HL-60 (cell line): ENCODE measurements at regions not wholly inside any gene's neighbourhood (a gene's known extent, or its start where the extent isn't known, plus 50 kb on each side); places are given as distances from the start of the nearest gene placed in this dataset.

Experiments
- DNase-seq, 2 experiments: peaks; one replicate each; pipeline ENCODE4 v3.0.0-alpha.2; 2010 to 2020; ENCODE audit warnings: low read depth in 1 of 2, low spot score in 1 of 2
- H3K27ac ChIP-seq: fragments of 250-450 bp; sonication (Bioruptor Pico); replicated peaks from 2 replicates; pipeline ENCODE4 v1.5.1; 2020; ENCODE audit warnings: mild to moderate bottlenecking, moderate library complexity
- H3K27me3 ChIP-seq: fragments of 250-450 bp; sonication (Bioruptor Pico); 2 replicates; pipeline ENCODE4 v1.5.1; 2021; ENCODE audit warnings: mild to moderate bottlenecking, moderate library complexity; ENCODE audit not compliant: insufficient read depth, poor library complexity, severe bottlenecking
- H3K4me3 ChIP-seq: replicated peaks from 2 replicates; pipeline ENCODE4 v1.5.1; 2011; ENCODE audit warnings: mild to moderate bottlenecking, control low read depth, low read length; ENCODE audit not compliant: insufficient read depth
- GABPA ChIP-seq: IDR thresholded peaks from 2 replicates; pipeline ENCODE4 v1.6.1; 2012; ENCODE audit warnings: low read depth
- POLR2AphosphoS5 ChIP-seq: IDR thresholded peaks from 2 replicates; pipeline ENCODE4 v1.6.1; 2012; ENCODE audit warnings: low read depth
- SPI1 ChIP-seq: IDR thresholded peaks from 2 replicates; pipeline ENCODE4 v1.6.1; 2012; ENCODE audit warnings: low read depth, mild to moderate bottlenecking, borderline replicate concordance
- TF ChIP-seq, protein P1 (sequence below): IDR thresholded peaks from 2 replicates; pipeline ENCODE4 v1.6.1; 2012; ENCODE audit warnings: low read depth; ENCODE audit not compliant: insufficient replicate concordance
- TF ChIP-seq, protein P2 (sequence below): IDR thresholded peaks from one replicate; pipeline ENCODE4 v1.5.1; 2011; ENCODE audit warnings: low read length, control low read depth, inconsistent platforms; ENCODE audit not compliant: insufficient read depth

- H3K27me3 ChIP-seq: no peaks in the 10 kb centered on the region
- no peak overlapping the region for H3K27ac ChIP-seq
- no peak overlapping the region for H3K4me3 ChIP-seq
- TF ChIP-seq SPI1 (no peak), POLR2AphosphoS5 (no peak), GABPA (no peak)
- DNase-seq: no peak
Measured at GRCh38 chr10:2047679-2048078, 310.4 kb upstream of the ADARB2 start.

GRCh38 chr10:2043379-2043778 is 306.1 kb upstream of the ADARB2 start:
- no peak overlapping the region for H3K4me3 ChIP-seq
- TF ChIP-seq SPI1 (no peak), POLR2AphosphoS5 (no peak), GABPA (no peak)
- TF ChIP-seq, protein P1, sequence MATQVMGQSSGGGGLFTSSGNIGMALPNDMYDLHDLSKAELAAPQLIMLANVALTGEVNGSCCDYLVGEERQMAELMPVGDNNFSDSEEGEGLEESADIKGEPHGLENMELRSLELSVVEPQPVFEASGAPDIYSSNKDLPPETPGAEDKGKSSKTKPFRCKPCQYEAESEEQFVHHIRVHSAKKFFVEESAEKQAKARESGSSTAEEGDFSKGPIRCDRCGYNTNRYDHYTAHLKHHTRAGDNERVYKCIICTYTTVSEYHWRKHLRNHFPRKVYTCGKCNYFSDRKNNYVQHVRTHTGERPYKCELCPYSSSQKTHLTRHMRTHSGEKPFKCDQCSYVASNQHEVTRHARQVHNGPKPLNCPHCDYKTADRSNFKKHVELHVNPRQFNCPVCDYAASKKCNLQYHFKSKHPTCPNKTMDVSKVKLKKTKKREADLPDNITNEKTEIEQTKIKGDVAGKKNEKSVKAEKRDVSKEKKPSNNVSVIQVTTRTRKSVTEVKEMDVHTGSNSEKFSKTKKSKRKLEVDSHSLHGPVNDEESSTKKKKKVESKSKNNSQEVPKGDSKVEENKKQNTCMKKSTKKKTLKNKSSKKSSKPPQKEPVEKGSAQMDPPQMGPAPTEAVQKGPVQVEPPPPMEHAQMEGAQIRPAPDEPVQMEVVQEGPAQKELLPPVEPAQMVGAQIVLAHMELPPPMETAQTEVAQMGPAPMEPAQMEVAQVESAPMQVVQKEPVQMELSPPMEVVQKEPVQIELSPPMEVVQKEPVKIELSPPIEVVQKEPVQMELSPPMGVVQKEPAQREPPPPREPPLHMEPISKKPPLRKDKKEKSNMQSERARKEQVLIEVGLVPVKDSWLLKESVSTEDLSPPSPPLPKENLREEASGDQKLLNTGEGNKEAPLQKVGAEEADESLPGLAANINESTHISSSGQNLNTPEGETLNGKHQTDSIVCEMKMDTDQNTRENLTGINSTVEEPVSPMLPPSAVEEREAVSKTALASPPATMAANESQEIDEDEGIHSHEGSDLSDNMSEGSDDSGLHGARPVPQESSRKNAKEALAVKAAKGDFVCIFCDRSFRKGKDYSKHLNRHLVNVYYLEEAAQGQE: no peak
- TF ChIP-seq, protein P2, sequence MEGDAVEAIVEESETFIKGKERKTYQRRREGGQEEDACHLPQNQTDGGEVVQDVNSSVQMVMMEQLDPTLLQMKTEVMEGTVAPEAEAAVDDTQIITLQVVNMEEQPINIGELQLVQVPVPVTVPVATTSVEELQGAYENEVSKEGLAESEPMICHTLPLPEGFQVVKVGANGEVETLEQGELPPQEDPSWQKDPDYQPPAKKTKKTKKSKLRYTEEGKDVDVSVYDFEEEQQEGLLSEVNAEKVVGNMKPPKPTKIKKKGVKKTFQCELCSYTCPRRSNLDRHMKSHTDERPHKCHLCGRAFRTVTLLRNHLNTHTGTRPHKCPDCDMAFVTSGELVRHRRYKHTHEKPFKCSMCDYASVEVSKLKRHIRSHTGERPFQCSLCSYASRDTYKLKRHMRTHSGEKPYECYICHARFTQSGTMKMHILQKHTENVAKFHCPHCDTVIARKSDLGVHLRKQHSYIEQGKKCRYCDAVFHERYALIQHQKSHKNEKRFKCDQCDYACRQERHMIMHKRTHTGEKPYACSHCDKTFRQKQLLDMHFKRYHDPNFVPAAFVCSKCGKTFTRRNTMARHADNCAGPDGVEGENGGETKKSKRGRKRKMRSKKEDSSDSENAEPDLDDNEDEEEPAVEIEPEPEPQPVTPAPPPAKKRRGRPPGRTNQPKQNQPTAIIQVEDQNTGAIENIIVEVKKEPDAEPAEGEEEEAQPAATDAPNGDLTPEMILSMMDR: no peak
- no peaks in the 10 kb centered on the region for H3K27me3 ChIP-seq
- DNase-seq: no peak
- H3K27ac ChIP-seq: no peak overlapping the region

DNA sequence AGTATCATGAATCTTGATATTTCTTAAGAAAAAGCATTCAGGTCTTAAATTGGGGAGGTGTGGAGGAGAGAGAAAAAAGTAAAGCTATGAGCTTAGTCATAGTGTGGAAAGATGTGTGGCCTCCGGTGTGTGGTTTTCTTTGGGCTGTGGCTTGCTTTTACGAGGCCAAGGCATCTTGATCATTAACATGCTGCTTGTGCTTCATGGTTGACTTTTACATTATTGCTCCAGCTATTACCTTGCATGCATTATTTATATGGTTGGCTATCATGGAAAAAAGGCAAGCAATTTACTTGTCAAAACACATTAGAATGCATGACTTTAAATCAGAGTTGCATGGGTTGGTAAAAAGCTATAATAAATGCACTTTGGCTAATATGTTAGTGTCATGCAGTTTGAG is 300.7 kb upstream of the ADARB2 start:
- no peak overlapping the region for H3K27ac ChIP-seq
- no peaks in the 10 kb centered on the region for H3K27me3 ChIP-seq
- no peak for DNase-seq

GRCh38 chr10:2037246-2037645 is 299.9 kb upstream of the ADARB2 start:
- Histone ChIP-seq H3K27ac (no peak overlapping the region), H3K4me3 (no peak overlapping the region), H3K27me3 (no peaks in the 10 kb centered on the region)
- DNase-seq: no peak
- TF ChIP-seq, protein P2: no peak

More for the DNA sequence above, 300.7 kb upstream of the ADARB2 start:
- TF ChIP-seq, protein P2: no peak
- H3K4me3 ChIP-seq: no peak overlapping the region

- no peak overlapping the region for H3K27ac ChIP-seq
- DNase-seq: no peak
- no peak overlapping the region for H3K4me3 ChIP-seq
- H3K27me3 ChIP-seq: no peaks in the 10 kb centered on the region
- no peak for TF ChIP-seq POLR2AphosphoS5
- TF ChIP-seq, protein P2: no peak
- TF ChIP-seq, protein P1: no peak
- no peak for TF ChIP-seq SPI1
- TF ChIP-seq GABPA: no peak
Measured at GRCh38 chr10:2036209-2036608, 298.9 kb upstream of the ADARB2 start.
